Body of pancreas (tissue), 4 donors: ENCODE measurements at regions not wholly inside any gene's neighbourhood (a gene's known extent, or its start where the extent isn't known, plus 50 kb on each side); places are given as distances from the start of the nearest gene placed in this dataset.

Experiments
- ATAC-seq: fragments of 150-250 bp; one replicate; pipeline ENCODE4 v1.9.1; 2016
- DNase-seq, 4 donors: peaks; one replicate each; pipeline ENCODE4 v3.0.0-alpha.2; 2019
- H3K27ac ChIP-seq, 4 donors: fragments of 200-600 bp; sonication (generic); 1 replicate in 3 of 4; 2 replicates in 1 of 4; pipeline versions ENCODE4 v1.5.1 to v1.6.1; 2016 to 2019; ENCODE audit warnings: mild to moderate bottlenecking in 1 of 4, mixed read lengths in 1 of 4, moderate library complexity in 1 of 4
- H3K27me3 ChIP-seq, 2 donors: fragments of 200-600 bp; sonication (generic); one replicate each; pipeline ENCODE4 v1.6.0; 2016; ENCODE audit warnings: mild to moderate bottlenecking in 1 of 2
- H3K36me3 ChIP-seq, 2 donors: fragments of 200-600 bp; sonication (generic); replicated peaks in 1 of 2; 2 replicates each; pipeline ENCODE4 v1.5.1; 2016; ENCODE audit warnings: low read depth in 2 of 2; ENCODE audit not compliant: insufficient read depth in 1 of 2
- H3K4me1 ChIP-seq: fragments of 200-600 bp; sonication (generic); one replicate; pipeline ENCODE4 v1.6.0; 2016
- H3K4me3 ChIP-seq, 2 donors: fragments of 200-600 bp; sonication (generic); 1 replicate in 1 of 2; 2 replicates in 1 of 2; pipeline ENCODE4 v1.5.1; 2016 to 2019
- H3K9me3 ChIP-seq, 3 donors: fragments of 200-600 bp; sonication (generic); 1 replicate in 2 of 3; 2 replicates in 1 of 3; pipeline ENCODE4 v1.5.1; 2016
- POLR2A ChIP-seq, 3 donors: fragments of 450-650 bp; IDR thresholded peaks; one replicate each; pipeline ENCODE4 v1.6.1; 2016; ENCODE audit warnings: antibody characterized with exemption in 3 of 3, mild to moderate bottlenecking in 2 of 3
- WGBS, 2 donors: methylation state at CpG; one replicate each; pipeline ENCODE4 v1.1.5; 2017; 5-methylcytosine and 5-hydroxymethylcytosine counted together
- intact Hi-C: fragments of 100-400 bp; cut with DNase I; formaldehyde crosslinking; loops from one replicate; pipeline ENCODE4 v1.15.1; 2023
- TF ChIP-seq, protein P1 (sequence below), 7 experiments: fragments of 450-650 bp in 4 of 7; fragments of 200-600 bp in 3 of 7; sonication (generic) in 3 of 7; IDR thresholded peaks; one replicate each; pipeline ENCODE4 v1.5.1; 2016 to 2019; ENCODE audit warnings: antibody characterized with exemption in 7 of 7

GRCh38 chr18:41462946-41463345 lies 492.1 kb upstream of the PIK3C3 start:
- H3K4me3 ChIP-seq, result no peak overlapping the region
- ATAC-seq (no peak), DNase-seq (no peak)
- H3K4me1 ChIP-seq, result no peaks in the 10 kb centered on the region
- no peak for TF ChIP-seq POLR2A (IDR thresholded peaks at IDR 0.05)
- TF ChIP-seq, protein P1, sequence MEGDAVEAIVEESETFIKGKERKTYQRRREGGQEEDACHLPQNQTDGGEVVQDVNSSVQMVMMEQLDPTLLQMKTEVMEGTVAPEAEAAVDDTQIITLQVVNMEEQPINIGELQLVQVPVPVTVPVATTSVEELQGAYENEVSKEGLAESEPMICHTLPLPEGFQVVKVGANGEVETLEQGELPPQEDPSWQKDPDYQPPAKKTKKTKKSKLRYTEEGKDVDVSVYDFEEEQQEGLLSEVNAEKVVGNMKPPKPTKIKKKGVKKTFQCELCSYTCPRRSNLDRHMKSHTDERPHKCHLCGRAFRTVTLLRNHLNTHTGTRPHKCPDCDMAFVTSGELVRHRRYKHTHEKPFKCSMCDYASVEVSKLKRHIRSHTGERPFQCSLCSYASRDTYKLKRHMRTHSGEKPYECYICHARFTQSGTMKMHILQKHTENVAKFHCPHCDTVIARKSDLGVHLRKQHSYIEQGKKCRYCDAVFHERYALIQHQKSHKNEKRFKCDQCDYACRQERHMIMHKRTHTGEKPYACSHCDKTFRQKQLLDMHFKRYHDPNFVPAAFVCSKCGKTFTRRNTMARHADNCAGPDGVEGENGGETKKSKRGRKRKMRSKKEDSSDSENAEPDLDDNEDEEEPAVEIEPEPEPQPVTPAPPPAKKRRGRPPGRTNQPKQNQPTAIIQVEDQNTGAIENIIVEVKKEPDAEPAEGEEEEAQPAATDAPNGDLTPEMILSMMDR (IDR thresholded peaks at IDR 0.05), result no peak
- H3K27me3 ChIP-seq, result no peaks in the 10 kb centered on the region
- intact Hi-C loops, result no loop called here
- no peak overlapping the region for H3K27ac ChIP-seq
- 5 to 21% methylated on average over 1 of the region's 1 CpG for WGBS, 2 donors
- no peaks in the 10 kb centered on the region for H3K36me3 ChIP-seq
- H3K9me3 ChIP-seq, result no peaks in the 10 kb centered on the region

DNA sequence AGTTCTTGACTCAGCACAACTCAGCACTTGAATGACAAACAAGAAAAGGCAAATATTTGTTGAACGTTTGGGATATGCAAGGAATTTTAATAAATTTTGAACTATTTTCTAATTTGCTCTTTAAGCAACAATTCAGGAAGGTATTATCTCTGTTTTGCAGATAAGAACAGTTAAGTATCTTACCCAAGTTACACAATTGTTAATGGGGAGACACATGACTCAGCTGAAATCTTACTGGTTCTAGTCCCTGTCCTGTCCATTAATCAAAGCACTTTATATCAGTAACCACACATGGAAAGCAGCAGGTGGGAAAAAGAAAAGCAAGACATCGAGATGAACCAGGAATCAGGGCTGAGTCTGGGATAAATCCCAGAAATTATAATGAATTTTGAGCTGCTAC lies 493.9 kb upstream of the PIK3C3 start:
- DNase-seq, result no peak
- intact Hi-C loops, result no loop called here
- H3K4me1 ChIP-seq, result no peaks in the 10 kb centered on the region
- H3K27ac ChIP-seq, result no peak overlapping the region
- TF ChIP-seq, protein P1 (IDR thresholded peaks at IDR 0.05), result no peak
- no peak for TF ChIP-seq POLR2A (IDR thresholded peaks at IDR 0.05)
- no peaks in the 10 kb centered on the region for H3K27me3 ChIP-seq
- H3K4me3 ChIP-seq, result no peak overlapping the region
- no peak for ATAC-seq
- no peaks in the 10 kb centered on the region for H3K36me3 ChIP-seq
- 10 to 15% methylated on average over 2 of the region's 2 CpGs for WGBS, 2 donors
- no peaks in the 10 kb centered on the region for H3K9me3 ChIP-seq

GRCh38 chr18:41459656-41460055 lies 495.4 kb upstream of the PIK3C3 start:
- 66 to 70% methylated on average over 2 of the region's 2 CpGs for WGBS, 2 donors
- no peaks in the 10 kb centered on the region for H3K4me1 ChIP-seq
- intact Hi-C loops, result no loop called here
- H3K36me3 ChIP-seq, result no peaks in the 10 kb centered on the region
- H3K27me3 ChIP-seq, result no peaks in the 10 kb centered on the region
- H3K27ac ChIP-seq, result no peak overlapping the region
- no peak for TF ChIP-seq POLR2A (IDR thresholded peaks at IDR 0.05)
- TF ChIP-seq, protein P1 (IDR thresholded peaks at IDR 0.05), result no peak
- DNase-seq (no peak), ATAC-seq (no peak)
- H3K4me3 ChIP-seq, result no peak overlapping the region
- no peaks in the 10 kb centered on the region for H3K9me3 ChIP-seq

- no peak for TF ChIP-seq POLR2A (IDR thresholded peaks at IDR 0.05)
- TF ChIP-seq, protein P1 (IDR thresholded peaks at IDR 0.05), result no peak
- Histone ChIP-seq H3K36me3 (no peaks in the 10 kb centered on the region), H3K27me3 (no peaks in the 10 kb centered on the region), H3K27ac (no peak overlapping the region), H3K4me3 (no peak overlapping the region), H3K9me3 (no peaks in the 10 kb centered on the region), H3K4me1 (no peaks in the 10 kb centered on the region)
- intact Hi-C loops, result no loop called here
- 50 to 68% methylated on average over 3 of the region's 3 CpGs for WGBS, 2 donors
- ATAC-seq (no peak), DNase-seq (no peak)
Measured at GRCh38 chr18:41458376-41458775, 496.7 kb upstream of the PIK3C3 start.

GRCh38 chr18:41457765-41458326 lies 497.2 kb upstream of the PIK3C3 start:
- Histone ChIP-seq H3K9me3 (no peaks in the 10 kb centered on the region), H3K4me3 (no peak overlapping the region), H3K36me3 (no peaks in the 10 kb centered on the region), H3K27me3 (no peaks in the 10 kb centered on the region), H3K27ac (no peak overlapping the region), H3K4me1 (no peaks in the 10 kb centered on the region)
- ATAC-seq, result no peak
- intact Hi-C loops, result no loop called here
- DNase-seq, result no peak
- WGBS, 2 donors, result 33 to 47% methylated on average over 13 of the region's 13 CpGs
- no peak for TF ChIP-seq POLR2A (IDR thresholded peaks at IDR 0.05)
- TF ChIP-seq, protein P1 (IDR thresholded peaks at IDR 0.05), result no peak
